ENCODE measurements at regions not wholly inside any gene's neighbourhood (a gene's known extent, or its start where the extent isn't known, plus 50 kb on each side); places are given as distances from the start of the nearest gene placed in this dataset.

- DNase-seq (ENCODE audit: low spot score), result no peak
Measured at GRCh38 chr2:4369826-4370419, 666.5 kb downstream of the DCDC2C start.

DNA sequence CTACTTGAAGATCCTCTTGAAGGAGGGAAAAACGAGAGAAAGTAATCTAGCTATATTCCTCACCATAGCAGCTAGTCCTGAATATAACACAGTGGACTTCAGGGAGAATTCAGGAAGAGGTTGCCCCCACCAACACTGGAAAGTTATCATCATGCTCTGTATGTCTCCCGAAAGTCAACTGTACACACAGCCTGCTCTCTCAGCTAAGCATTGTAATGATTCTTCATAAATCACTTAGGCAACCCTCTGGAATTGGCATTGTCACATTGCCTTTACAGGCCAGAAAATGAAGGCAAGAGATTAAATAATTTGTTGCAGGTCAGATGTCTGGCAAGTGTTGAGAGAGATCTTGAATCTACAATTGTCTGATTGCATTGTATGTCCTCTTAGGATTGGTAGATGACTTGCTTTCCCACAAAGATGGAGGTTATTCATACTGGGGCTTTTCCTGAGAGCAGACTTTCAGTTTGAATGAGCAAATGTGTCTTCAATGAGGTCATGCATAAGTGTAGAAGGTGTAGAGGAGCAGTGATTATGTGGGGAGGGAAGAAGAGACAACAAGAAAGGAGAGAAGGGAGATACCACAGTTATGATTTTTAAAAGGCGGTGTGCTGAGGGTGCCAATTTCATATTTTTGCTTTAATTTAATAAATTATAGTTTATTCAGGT lies 667.2 kb downstream of the DCDC2C start:
- no peak for DNase-seq (ENCODE audit: low spot score)

GRCh38 chr2:4381049-4381448 lies 677.7 kb downstream of the DCDC2C start:
- DNase-seq (ENCODE audit: low spot score), result no peak

DNA sequence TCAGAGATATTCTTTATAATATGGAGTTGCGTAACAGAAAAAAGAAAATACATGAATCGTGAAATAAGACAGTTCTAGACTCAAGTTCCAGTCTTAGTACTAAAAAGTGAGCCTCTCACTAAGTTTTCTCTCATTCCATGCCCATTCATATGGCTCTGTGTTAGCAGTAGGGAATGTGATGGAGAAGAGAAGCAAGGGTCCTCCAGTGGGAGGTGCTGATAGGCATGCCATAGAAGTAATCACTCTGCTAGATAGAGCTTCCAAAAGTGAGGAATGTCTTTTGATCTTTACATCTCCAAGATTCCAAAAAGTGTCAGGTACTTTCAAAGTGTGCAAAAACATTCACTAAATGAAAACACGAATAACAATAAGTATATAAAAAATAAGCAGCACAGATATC lies 678.4 kb downstream of the DCDC2C start:
- DNase-seq (ENCODE audit: low spot score), result no peak

DNA sequence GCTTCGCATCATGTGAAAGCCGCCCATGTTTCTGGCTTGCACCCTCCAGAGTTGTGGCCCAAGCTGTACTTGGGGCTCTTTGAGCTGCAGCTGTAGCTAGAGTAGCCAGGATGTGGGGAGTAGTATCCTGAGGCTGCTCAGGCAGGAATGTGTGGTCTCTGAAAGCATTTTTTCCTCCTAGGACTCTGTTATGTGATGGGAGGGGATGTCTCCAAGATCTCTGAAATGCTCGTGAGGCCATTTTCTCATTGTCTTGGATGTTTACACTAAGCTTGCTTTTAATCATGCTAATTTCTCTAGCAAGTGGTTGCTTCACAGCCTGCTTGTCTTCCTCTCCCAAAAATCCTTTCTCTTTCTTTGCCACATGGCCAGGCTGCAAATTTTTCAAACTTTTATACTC lies 687.6 kb downstream of the DCDC2C start:
- DNase-seq (ENCODE audit: low spot score), result no peak

- DNase-seq (ENCODE audit: low spot score), result no peak
Measured at GRCh38 chr2:4404363-4404762, 701.0 kb downstream of the DCDC2C start.

DNA sequence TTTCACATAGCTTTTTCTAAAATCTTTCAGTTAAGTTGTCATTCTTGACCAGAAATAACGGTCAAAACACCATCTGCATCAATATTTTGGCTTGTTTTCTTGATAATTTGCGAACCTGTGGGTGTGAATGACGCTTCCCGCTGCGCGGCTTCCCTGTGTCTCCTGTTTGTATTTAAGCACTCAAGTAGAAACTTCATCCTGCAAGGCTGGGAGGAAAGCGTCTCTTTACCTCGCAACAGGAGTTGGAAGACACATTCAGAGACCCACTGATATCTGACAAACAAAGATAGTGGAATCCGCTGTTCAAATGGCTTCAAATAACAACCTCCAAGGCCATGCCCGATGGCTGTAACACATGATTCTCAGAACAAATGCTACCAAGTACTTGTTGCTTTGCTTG lies 704.9 kb downstream of the DCDC2C start:
- no peak for DNase-seq (ENCODE audit: low spot score)

GRCh38 chr2:4412637-4413187 lies 709.3 kb downstream of the DCDC2C start:
- DNase-seq (ENCODE audit: low spot score), result no peak

- DNase-seq (ENCODE audit: low spot score), result no peak
Measured at GRCh38 chr2:4415171-4415570, 711.8 kb downstream of the DCDC2C start.

DNA sequence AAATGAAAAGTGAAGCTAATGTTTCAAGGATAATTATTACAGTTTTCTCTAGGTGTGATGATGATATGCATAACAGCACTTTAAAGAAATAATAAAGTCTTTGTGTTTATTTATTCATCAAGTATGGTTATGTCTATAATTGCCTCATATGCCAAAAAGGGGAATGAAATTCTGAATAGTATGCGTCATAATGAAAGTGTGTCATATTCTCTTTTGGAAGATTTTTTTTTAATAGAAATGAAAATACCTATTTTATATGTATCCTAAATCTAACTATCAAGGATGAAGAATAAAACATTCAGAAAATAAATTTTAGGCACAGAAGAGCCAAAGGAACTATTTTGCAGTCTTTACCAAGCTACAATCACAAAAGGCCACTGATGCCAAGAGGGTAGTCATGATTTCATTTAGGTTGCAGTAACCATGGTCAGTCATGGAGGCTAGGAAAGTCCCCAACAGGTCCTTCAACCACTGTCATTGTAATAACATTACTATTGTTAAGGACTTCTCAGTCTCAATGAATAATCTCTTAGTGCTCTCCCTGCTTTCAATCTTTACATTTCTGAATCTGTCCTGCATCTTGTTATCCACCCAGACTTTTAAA lies 712.5 kb downstream of the DCDC2C start:
- DNase-seq (ENCODE audit: low spot score), result no peak

DNA sequence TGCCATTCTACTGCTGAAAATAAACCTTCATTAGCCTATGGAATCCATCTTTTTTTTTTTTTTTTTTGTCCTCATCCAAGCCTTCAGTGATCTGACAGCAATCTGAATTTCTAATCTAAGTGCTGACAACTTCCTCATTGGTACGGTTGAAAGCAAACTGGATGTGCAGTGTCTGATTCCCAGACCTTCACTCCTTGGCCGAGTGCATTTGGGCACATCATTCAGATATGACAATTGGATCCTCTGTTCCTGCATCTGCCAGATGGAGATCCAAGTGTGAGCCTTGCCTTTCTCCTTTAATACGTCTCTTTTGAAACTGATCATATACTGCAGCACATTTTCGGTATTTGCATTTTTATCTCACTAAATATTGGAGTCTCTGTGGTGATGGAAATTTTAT lies 713.1 kb downstream of the DCDC2C start:
- no peak for DNase-seq (ENCODE audit: low spot score)

GRCh38 chr2:4417771-4418170 lies 714.4 kb downstream of the DCDC2C start:
- no peak for DNase-seq (ENCODE audit: low spot score)

DNA sequence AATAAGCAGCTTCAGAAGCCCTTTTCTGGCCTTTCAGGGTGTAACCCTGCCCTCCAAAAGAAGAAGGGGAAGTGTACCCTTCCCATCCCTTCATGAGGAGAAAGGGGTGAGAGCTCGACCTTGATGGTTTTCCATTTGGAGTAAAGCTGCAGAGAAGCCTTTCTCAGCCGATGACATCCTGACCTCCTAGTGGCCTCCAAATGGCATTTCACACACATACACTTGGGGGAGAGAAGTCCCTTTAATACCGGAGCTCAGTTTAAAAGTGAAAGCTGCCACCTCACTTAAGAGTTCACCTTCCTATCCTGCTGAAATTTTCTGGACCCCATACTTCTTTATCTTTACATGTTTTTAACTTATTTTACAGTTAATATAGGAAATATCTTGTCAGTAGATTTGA lies 716.7 kb downstream of the DCDC2C start:
- no peak for DNase-seq (ENCODE audit: low spot score)

GRCh38 chr2:4424153-4424552 lies 720.8 kb downstream of the DCDC2C start:
- DNase-seq (ENCODE audit: low spot score), result no peak

DNA sequence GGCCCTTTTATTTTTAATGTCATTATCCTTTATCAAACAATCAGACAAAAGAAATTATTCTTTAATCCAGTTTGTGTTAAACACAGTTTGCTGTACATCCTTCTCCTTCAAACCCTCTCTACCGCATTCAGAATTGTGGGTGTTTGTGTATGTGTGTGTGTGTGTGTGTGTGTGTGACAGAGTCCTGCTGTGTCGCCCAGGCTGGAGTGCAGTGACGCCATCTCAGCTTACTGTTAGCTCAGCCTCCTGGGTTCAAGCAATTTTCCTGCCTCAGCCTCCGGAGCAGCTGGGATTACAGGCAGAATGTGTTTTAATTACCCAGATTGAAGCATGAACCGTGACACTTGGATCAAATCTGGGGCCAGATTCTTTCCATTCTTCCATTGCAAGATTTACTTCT lies 723.7 kb downstream of the DCDC2C start:
- no peak for DNase-seq (ENCODE audit: low spot score)

DNA sequence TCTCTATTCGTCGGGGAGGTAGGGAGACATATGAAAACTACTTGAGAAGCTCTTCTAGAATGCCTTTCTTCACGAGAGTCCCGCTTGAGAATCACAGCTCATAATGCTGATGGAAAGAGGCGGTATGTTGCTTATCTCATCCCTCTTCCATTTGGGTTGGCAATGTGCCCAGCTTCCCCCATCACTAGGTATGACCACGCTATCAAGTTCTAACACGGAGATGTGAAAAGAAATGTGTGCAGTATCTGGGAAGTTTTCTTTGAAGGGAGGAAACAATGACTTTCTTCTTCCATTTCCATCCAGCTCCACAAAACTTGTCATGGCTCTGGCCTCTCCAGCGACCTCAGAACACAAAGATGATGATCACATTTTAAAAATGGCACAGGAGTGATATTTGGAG lies 742.4 kb downstream of the DCDC2C start:
- DNase-seq (ENCODE audit: low spot score), result no peak

GRCh38 chr2:4454907-4455306 lies 751.5 kb downstream of the DCDC2C start:
- no peak for DNase-seq (ENCODE audit: low spot score)

DNA sequence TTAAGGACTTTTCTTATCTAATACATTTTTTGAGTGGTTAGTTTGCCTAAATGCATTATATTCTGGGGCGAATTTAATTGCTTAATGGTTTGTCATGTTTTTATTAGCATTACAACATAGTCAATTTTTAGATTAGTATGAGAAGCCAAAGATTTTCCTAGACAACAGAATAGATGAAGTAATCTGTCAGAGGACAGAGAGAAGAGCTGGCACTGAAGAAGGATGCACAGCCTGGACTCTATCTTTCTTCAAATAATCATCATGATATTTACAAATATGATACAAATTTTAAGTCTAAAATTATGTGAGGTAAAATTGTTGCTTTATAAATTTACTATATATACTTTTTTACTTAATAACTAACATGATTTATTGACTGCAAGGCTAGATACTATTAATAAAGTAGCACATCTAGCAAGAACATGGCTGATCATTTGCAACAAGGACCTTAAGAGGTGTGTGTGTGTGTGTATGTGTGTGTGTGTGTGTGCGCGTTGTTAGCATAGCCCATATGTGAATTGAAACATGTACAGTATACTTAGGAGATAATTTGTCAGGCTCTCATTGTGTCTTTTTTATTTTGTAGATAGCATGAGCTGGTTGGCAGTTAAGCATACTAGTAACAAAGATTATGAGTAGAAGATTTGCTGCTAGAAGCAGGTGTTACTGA lies 752.2 kb downstream of the DCDC2C start:
- no peak for DNase-seq (ENCODE audit: low spot score)

- DNase-seq (ENCODE audit: low spot score), result no peak
Measured at GRCh38 chr2:4464634-4465266, 761.4 kb downstream of the DCDC2C start.

- DNase-seq (ENCODE audit: low spot score), result no peak
Measured at GRCh38 chr2:4465671-4466070, 762.3 kb downstream of the DCDC2C start.

DNA sequence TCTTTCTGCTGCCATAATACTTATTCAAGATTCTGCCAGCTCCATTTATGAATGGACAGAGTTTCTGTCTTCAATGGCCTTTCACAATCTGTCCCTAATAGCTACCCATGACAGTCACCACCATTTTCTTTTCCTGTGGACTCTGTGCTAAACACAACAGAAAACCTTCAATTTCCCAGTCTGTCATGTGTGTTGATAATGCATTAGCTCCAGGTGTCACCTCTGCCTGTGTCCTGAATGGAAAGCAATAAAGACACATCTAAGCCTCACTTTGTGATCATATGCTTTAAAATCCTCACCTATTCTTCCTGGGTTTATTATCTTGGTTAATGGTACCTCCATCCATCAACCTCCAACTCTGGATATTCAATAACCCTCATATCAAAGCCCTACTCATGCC lies 772.2 kb downstream of the DCDC2C start:
- no peak for DNase-seq (ENCODE audit: low spot score)

DNA sequence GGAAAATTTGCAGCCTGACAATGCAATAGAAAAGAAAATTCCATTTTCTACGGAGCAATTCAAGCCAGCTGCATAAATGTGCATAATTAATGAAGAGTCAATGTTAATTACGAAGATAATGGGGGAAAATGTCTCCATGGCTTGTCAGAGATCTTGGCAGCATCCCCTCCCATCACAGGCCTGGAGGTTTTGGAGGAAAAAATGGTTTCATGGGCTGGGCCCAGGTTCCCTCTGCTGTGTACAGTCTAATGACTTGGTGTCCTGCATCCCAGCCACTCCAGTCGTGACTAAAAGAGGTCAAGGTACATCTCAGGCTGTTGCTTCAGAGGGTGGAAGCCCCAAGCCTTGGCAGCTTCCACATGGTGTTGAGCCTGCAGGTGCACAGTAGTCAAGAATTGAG lies 779.7 kb downstream of the DCDC2C start:
- DNase-seq (ENCODE audit: low spot score), result no peak

DNA sequence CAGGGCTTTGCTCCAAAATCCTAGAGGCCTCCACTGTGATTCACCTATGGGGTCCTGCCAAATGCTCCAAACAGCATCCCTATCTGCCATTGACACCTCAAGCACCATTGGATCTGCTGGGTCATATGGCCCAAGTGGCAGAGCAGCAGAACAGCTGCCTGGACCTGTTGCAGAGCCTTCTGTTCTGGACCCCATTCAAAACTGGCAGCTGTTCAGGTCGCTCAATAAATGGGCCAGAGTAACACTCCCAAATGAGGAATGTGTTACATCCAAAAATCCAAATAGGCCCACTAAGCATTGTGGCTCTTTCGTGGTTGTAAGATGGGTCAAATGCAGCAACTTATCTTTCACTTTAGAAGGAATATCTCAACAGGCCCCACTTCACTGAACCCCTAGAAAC lies 783.6 kb downstream of the DCDC2C start:
- DNase-seq (ENCODE audit: low spot score), result no peak
